ENCODE measurements at regions not wholly inside any gene's neighbourhood (a gene's known extent, or its start where the extent isn't known, plus 50 kb on each side); places are given as distances from the start of the nearest gene placed in this dataset.

GRCh38 chr12:39071611-39072010, 166.2 kb upstream of the CPNE8 start:
- no peak overlapping the region for H3K4me3 ChIP-seq (ENCODE audit: low read length)

GRCh38 chr12:39070775-39071174, 165.4 kb upstream of the CPNE8 start:
- Histone ChIP-seq H3K36me3 (ENCODE audit: insufficient read depth, low read length) (no peaks in the 10 kb centered on the region), H3F3A (ENCODE audit: insufficient read depth, low read length, poor library complexity, severe bottlenecking) (no peaks in the 10 kb centered on the region), H3K4me2 (ENCODE audit: low read length) (no peak overlapping the region), H3K4me3 (ENCODE audit: low read length) (no peak overlapping the region), H2AFZ (ENCODE audit: low read depth, low read length) (no peak overlapping the region), H3K9ac (ENCODE audit: low read length) (no peak overlapping the region), H3K27ac (ENCODE audit: low read length) (no peak overlapping the region), H3K9me2 (ENCODE audit: insufficient read depth, low read length) (no peaks in the 10 kb centered on the region), H3K9me3 (ENCODE audit: low read length) (no peaks in the 10 kb centered on the region), H4K20me1 (ENCODE audit: insufficient read depth) (no peaks in the 10 kb centered on the region), H3K27me3 (ENCODE audit: insufficient read depth, low read depth, low read length) (no peaks in the 10 kb centered on the region), H3K79me2 (replicated peaks; ENCODE audit: insufficient read depth, low read length) (no peaks in the 10 kb centered on the region)
- TF ChIP-seq SMC3 (conservative IDR thresholded peaks at IDR 0.05; ENCODE audit: poor library complexity) (no peak), MXI1 (conservative IDR thresholded peaks at IDR 0.05; ENCODE audit: poor library complexity, severe bottlenecking) (no peak), POLR2AphosphoS5 (IDR thresholded peaks at IDR 0.05) (no peak), RAD21 (conservative IDR thresholded peaks at IDR 0.05) (no peak), EP300 (conservative IDR thresholded peaks at IDR 0.05; ENCODE audit: poor library complexity, severe bottlenecking) (no peak), EZH2 (IDR thresholded peaks at IDR 0.05; ENCODE audit: borderline replicate concordance, insufficient read depth, low read length, poor library complexity, severe bottlenecking) (no peak), CTCF (IDR thresholded peaks at IDR 0.05; ENCODE audit: poor library complexity, severe bottlenecking) (no peak), REST (IDR thresholded peaks at IDR 0.05; ENCODE audit: borderline replicate concordance) (no peak), TAF1 (IDR thresholded peaks at IDR 0.05; ENCODE audit: low read depth) (no peak)

More at GRCh38 chr12:39071611-39072010, 166.2 kb upstream of the CPNE8 start:
- no peaks in the 10 kb centered on the region for H3K36me3 ChIP-seq (ENCODE audit: insufficient read depth, low read length)
- no peaks in the 10 kb centered on the region for H3K9me3 ChIP-seq (ENCODE audit: low read length)
- H3K27ac ChIP-seq (ENCODE audit: low read length) = no peak overlapping the region
- H4K20me1 ChIP-seq (ENCODE audit: insufficient read depth) = no peaks in the 10 kb centered on the region
- no peak overlapping the region for H3K9ac ChIP-seq (ENCODE audit: low read length)
- TF ChIP-seq EP300 (conservative IDR thresholded peaks at IDR 0.05; ENCODE audit: poor library complexity, severe bottlenecking) (no peak), SMC3 (conservative IDR thresholded peaks at IDR 0.05; ENCODE audit: poor library complexity) (no peak), CTCF (IDR thresholded peaks at IDR 0.05; ENCODE audit: poor library complexity, severe bottlenecking) (no peak)
- no peaks in the 10 kb centered on the region for H3K79me2 ChIP-seq (replicated peaks; ENCODE audit: insufficient read depth, low read length)
- H2AFZ ChIP-seq (ENCODE audit: low read depth, low read length) = no peak overlapping the region
- H3K4me2 ChIP-seq (ENCODE audit: low read length) = no peak overlapping the region
- H3K27me3 ChIP-seq (ENCODE audit: insufficient read depth, low read depth, low read length) = no peaks in the 10 kb centered on the region
- no peaks in the 10 kb centered on the region for H3F3A ChIP-seq (ENCODE audit: insufficient read depth, low read length, poor library complexity, severe bottlenecking)
- no peaks in the 10 kb centered on the region for H3K9me2 ChIP-seq (ENCODE audit: insufficient read depth, low read length)
